PC-3 (cell line): ENCODE measurements at regions not wholly inside any gene's neighbourhood (a gene's known extent, or its start where the extent isn't known, plus 50 kb on each side); places are given as distances from the start of the nearest gene placed in this dataset.
"Not testable (repeated sequence)": the region's sequence is repeated elsewhere in the genome, so short reads cannot be mapped to it uniquely, and the experiment has no call there.

Experiments used
- ATAC-seq: fragments of 200-7000 bp; cut with Tn5 transposase; 2 replicates; pipeline ENCODE4 v1.9.1; 2020; ENCODE audit warnings: mild to moderate bottlenecking, moderate library complexity
- BruUV-seq: library from RNA; stranded (reverse); fragments of 400-500 nt; replicated peaks from 2 replicates; lab custom pipeline; 2021; lab: Mats Ljungman, UMichigan
- CTCF ChIA-PET: fragments of 300-600 bp; sonication (Branson Sonifier 250); formaldehyde crosslinking; loops from one replicate; lab custom pipeline; 2022; ENCODE audit warnings: antibody characterized with exemption; lab: Charles Lee
- POLR2A ChIA-PET: fragments of 300-600 bp; sonication (Branson Sonifier 250); formaldehyde crosslinking; loops from one replicate; lab custom pipeline; 2022; ENCODE audit warnings: antibody characterized with exemption; ENCODE audit not compliant: unreplicated experiment; lab: Charles Lee
- DNase-seq: peaks from one replicate; pipeline ENCODE4 v3.0.0-alpha.2; 2015
- H2AFZ ChIP-seq: fragments of 300-600 bp; sonication (generic); 2 replicates; pipeline ENCODE4 v1.6.0; 2016; ENCODE audit warnings: antibody characterized with exemption, low read length
- H3F3A ChIP-seq: fragments of 300-600 bp; sonication (generic); one replicate; pipeline ENCODE4 v1.6.0; 2017; ENCODE audit warnings: antibody characterized with exemption, low read length, control low read depth, mild to moderate bottlenecking; ENCODE audit not compliant: unreplicated experiment
- H3K27ac ChIP-seq: fragments of 300-600 bp; sonication (generic); 2 replicates; pipeline ENCODE4 v1.5.1; 2016; ENCODE audit warnings: mild to moderate bottlenecking, low read length
- H3K27me3 ChIP-seq: fragments of 300-600 bp; sonication (generic); 2 replicates; pipeline ENCODE4 v1.6.1; 2016; ENCODE audit warnings: low read length, mixed read lengths
- H3K36me3 ChIP-seq: fragments of 300-600 bp; sonication (generic); 2 replicates; pipeline ENCODE4 v1.6.1; 2016; ENCODE audit warnings: low read depth, mixed run types, low read length, mixed read lengths
- H3K4me1 ChIP-seq: fragments of 300-600 bp; sonication (generic); 2 replicates; pipeline ENCODE4 v1.5.1; 2016; ENCODE audit warnings: low read length; ENCODE audit not compliant: insufficient read depth
- H3K4me2 ChIP-seq: fragments of 300-600 bp; sonication (generic); 2 replicates; pipeline ENCODE4 v1.6.0; 2016; ENCODE audit warnings: low read length
- H3K4me3 ChIP-seq: fragments of 300-600 bp; sonication (generic); 2 replicates; pipeline ENCODE4 v1.5.1; 2016; ENCODE audit warnings: mild to moderate bottlenecking, low read length, mixed read lengths
- H3K79me2 ChIP-seq: fragments of 300-600 bp; sonication (generic); 2 replicates; pipeline ENCODE4 v1.6.1; 2017; ENCODE audit warnings: low read length, mixed read lengths
- H3K9ac ChIP-seq: fragments of 300-600 bp; sonication (generic); 2 replicates; pipeline ENCODE4 v1.6.0; 2016; ENCODE audit warnings: mild to moderate bottlenecking, low read length
- H3K9me2 ChIP-seq: fragments of 300-600 bp; sonication (generic); replicated peaks from 2 replicates; pipeline ENCODE4 v1.6.1; 2016; ENCODE audit warnings: mixed run types, low read length, mixed read lengths
- H3K9me3 ChIP-seq: fragments of 300-600 bp; sonication (generic); 2 replicates; pipeline ENCODE4 v1.6.1; 2016; ENCODE audit warnings: low read length, mixed read lengths
- H4K20me1 ChIP-seq: fragments of 300-600 bp; sonication (generic); 2 replicates; pipeline ENCODE4 v1.6.1; 2016; ENCODE audit warnings: low read length, mixed read lengths
- EZH2 ChIP-seq: fragments of 300-600 bp; sonication (generic); IDR thresholded peaks from one replicate; pipeline ENCODE4 v1.6.1; 2017; ENCODE audit warnings: antibody characterized with exemption, mild to moderate bottlenecking, low read length; ENCODE audit not compliant: unreplicated experiment
- EZH2phosphoT487 ChIP-seq: fragments of 300-600 bp; sonication (generic); IDR thresholded peaks from 2 replicates; pipeline ENCODE4 v1.6.1; 2018; ENCODE audit warnings: mild to moderate bottlenecking, antibody characterized with exemption, low read length, borderline replicate concordance
- intact Hi-C: fragments of 100-400 bp; cut with micrococcal nuclease; formaldehyde crosslinking; loops from 2 replicates; pipeline ENCODE4 v1.9.0; 2023
- TF ChIP-seq, protein P1 (sequence below): fragments of 300-600 bp; sonication (generic); conservative IDR thresholded peaks from 2 replicates; pipeline ENCODE4 v1.5.1; 2017; ENCODE audit warnings: antibody characterized with exemption, low read depth, mild to moderate bottlenecking, low read length

DNA sequence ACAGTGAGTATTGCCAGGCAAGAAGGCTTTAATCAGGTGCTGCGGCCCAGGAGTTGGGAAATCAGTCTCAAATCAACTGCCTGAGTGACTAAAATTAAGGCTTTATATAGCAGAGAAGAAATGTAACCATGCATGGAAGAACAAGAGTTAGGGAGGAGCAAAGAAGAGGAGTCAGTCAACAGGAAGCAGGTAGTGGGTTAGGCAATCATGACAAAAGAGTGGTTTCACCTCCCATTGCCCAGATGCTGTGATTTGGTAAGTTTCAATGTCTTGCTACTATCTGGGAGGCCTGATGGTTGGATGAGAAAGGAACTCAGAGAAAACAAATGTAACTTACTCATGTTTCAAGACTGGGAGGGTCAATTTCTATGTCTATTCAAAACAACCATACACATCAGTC, 998.3 kb downstream of the GATA3 start:
- ChIA-PET POLR2A (no interaction called here), CTCF (no interaction called here)
- no peak overlapping the region for H3K9ac ChIP-seq
- intact Hi-C loops, result no loop called here
- no peaks in the 10 kb centered on the region for H3K79me2 ChIP-seq
- no peak overlapping the region for H3K4me3 ChIP-seq
- no peak for TF ChIP-seq EZH2
- TF ChIP-seq, protein P1, sequence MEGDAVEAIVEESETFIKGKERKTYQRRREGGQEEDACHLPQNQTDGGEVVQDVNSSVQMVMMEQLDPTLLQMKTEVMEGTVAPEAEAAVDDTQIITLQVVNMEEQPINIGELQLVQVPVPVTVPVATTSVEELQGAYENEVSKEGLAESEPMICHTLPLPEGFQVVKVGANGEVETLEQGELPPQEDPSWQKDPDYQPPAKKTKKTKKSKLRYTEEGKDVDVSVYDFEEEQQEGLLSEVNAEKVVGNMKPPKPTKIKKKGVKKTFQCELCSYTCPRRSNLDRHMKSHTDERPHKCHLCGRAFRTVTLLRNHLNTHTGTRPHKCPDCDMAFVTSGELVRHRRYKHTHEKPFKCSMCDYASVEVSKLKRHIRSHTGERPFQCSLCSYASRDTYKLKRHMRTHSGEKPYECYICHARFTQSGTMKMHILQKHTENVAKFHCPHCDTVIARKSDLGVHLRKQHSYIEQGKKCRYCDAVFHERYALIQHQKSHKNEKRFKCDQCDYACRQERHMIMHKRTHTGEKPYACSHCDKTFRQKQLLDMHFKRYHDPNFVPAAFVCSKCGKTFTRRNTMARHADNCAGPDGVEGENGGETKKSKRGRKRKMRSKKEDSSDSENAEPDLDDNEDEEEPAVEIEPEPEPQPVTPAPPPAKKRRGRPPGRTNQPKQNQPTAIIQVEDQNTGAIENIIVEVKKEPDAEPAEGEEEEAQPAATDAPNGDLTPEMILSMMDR, result no peak
- TF ChIP-seq EZH2phosphoT487, result no peak
- H3K9me3 ChIP-seq, result no peaks in the 10 kb centered on the region
- ATAC-seq, result no peak
- no peaks in the 10 kb centered on the region for H3K27me3 ChIP-seq
- no peaks in the 10 kb centered on the region for H4K20me1 ChIP-seq
- no peak overlapping the region for H2AFZ ChIP-seq
- H3F3A ChIP-seq, result no peaks in the 10 kb centered on the region
- no peak for DNase-seq
- BruUV-seq, result no TSS peak
- no peaks in the 10 kb centered on the region for H3K4me1 ChIP-seq
- H3K36me3 ChIP-seq, result no peaks in the 10 kb centered on the region
- H3K9me2 ChIP-seq, result no peaks in the 10 kb centered on the region
- H3K27ac ChIP-seq, result no peak overlapping the region
- no peak overlapping the region for H3K4me2 ChIP-seq

DNA sequence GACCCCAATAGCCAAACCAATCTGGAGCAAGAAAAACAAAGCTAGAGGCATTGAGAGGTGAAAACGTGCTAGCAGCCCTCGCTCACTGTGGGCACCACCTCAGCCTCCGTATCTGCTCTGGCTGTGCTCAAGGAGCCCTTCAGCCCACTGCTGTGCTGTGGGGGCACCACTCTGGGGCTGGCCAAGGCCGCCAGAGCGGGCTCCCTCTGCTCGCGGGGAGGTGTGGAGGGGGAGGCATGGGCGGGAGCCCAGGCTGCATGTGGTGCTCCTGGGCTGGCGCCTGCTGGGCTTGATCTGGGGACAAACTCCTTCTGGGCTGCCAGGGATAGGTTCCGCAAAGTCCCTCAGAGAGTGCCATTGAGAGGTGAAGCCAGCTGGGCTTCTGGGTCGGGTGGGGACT, 1002.0 kb downstream of the GATA3 start:
- no peak overlapping the region for H2AFZ ChIP-seq
- no peaks in the 10 kb centered on the region for H3K27me3 ChIP-seq
- no TSS peak for BruUV-seq
- H3K4me3 ChIP-seq, result no peak overlapping the region
- no peaks in the 10 kb centered on the region for H3K79me2 ChIP-seq
- ChIA-PET CTCF (no interaction called here), POLR2A (no interaction called here)
- DNase-seq (no peak), ATAC-seq (no peak)
- no peaks in the 10 kb centered on the region for H3K36me3 ChIP-seq
- no peaks in the 10 kb centered on the region for H3F3A ChIP-seq
- no peaks in the 10 kb centered on the region for H3K4me1 ChIP-seq
- no peaks in the 10 kb centered on the region for H3K9me2 ChIP-seq
- H3K4me2 ChIP-seq, result no peak overlapping the region
- no peak overlapping the region for H3K27ac ChIP-seq
- no peak for TF ChIP-seq EZH2phosphoT487
- TF ChIP-seq EZH2, result no peak
- TF ChIP-seq, protein P1, result no peak
- H3K9ac ChIP-seq, result no peak overlapping the region
- no peaks in the 10 kb centered on the region for H4K20me1 ChIP-seq
- no peaks in the 10 kb centered on the region for H3K9me3 ChIP-seq
- intact Hi-C loops, result no loop called here

DNA sequence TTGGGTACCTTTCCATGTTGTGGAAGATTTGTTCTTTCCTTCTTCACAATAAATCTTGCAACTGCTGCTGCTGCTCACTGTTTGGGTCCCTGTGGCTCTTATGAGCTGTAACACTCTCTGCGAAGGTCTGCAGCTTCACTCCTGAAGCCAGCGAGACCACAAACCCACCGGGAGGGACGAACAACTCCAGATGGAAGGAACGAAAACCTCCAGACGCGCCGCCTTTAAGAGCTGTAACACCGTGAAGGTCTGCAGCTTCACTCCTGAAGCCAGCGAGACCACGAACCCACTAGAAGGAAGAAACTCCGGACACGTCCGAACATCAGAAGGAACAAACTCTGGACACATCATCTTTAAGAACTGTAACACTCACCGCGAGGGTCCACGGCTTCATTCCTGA, 1002.8 kb downstream of the GATA3 start:
- DNase-seq, H3K9me3 ChIP-seq, CTCF ChIA-PET, intact Hi-C loops, ATAC-seq, H3F3A ChIP-seq, H4K20me1 ChIP-seq, H3K9me2 ChIP-seq, H3K4me2 ChIP-seq, H3K9ac ChIP-seq, BruUV-seq, POLR2A ChIA-PET, H3K27ac ChIP-seq, H2AFZ ChIP-seq, H3K79me2 ChIP-seq, H3K27me3 ChIP-seq, H3K4me1 ChIP-seq, H3K4me3 ChIP-seq, H3K36me3 ChIP-seq: not testable (repeated sequence)
